ENCODE measurements at regions not wholly inside any gene's neighbourhood (a gene's known extent, or its start where the extent isn't known, plus 50 kb on each side); places are given as distances from the start of the nearest gene placed in this dataset.

GRCh38 chr15:67915461-67916374 lies 75.9 kb upstream of the RNU6-1 start:
- ChIA-PET RAD21 (ENCODE audit: low non-redundant PET in 1 of 2, low total read pairs in 2 of 2, uncharacterized antibody in 2 of 2, unreplicated experiment in 2 of 2) (no interaction called here), CTCF (interaction anchor here (0.7 kb wide), 1 partner anchor 1210 kb away, joined by 4 read pairs; no protein-coding TSS in a partner anchor), POLR2A (no interaction called here)
- no peaks in the 10 kb centered on the region for H3K9me2 ChIP-seq (ENCODE audit: insufficient read depth)
- no peak for ATAC-seq
- H3K27me3 ChIP-seq (ENCODE audit: insufficient read depth, low read length) = no peaks in the 10 kb centered on the region
- BruUV-seq (replicated peaks) = no TSS peak
- intact Hi-C loops (cut with micrococcal nuclease) = no loop called here
- H3K27ac ChIP-seq (ENCODE audit: low read depth, low read length) = no peak overlapping the region
- DNase-seq (ENCODE audit: low read depth, low spot score) = no peak
- H3K9ac ChIP-seq (ENCODE audit: low read length) = no peak overlapping the region
- TF ChIP-seq FOSL1 (IDR thresholded peaks at IDR 0.05; ENCODE audit: low read depth) (no peak), SRF (IDR thresholded peaks at IDR 0.05; ENCODE audit: low read depth) (no peak), RAD21 (IDR thresholded peaks at IDR 0.05; ENCODE audit: low read depth) (no peak), EZH2 (IDR thresholded peaks at IDR 0.05) (no peak), ZBTB33 (IDR thresholded peaks at IDR 0.05; ENCODE audit: extremely low read depth, insufficient replicate concordance, low read length) (no peak), REST (IDR thresholded peaks at IDR 0.05; ENCODE audit: low read depth) (no peak), ELF1 (IDR thresholded peaks at IDR 0.05; ENCODE audit: borderline replicate concordance, low read depth) (no peak), POLR2AphosphoS5 (IDR thresholded peaks at IDR 0.05; ENCODE audit: low read depth, low read length) (no peak)
- H3K36me3 ChIP-seq (ENCODE audit: control insufficient read depth in 1 of 2, insufficient read depth in 2 of 2, low read length in 2 of 2) = no peaks in the 10 kb centered on the region
- no peak overlapping the region for H3K4me3 ChIP-seq (replicated peaks in 1 of 2; ENCODE audit: low read depth in 1 of 2, low read length in 2 of 2)
- no peak overlapping the region for H2AFZ ChIP-seq (ENCODE audit: low read depth, low read length, poor library complexity, severe bottlenecking)
- H3K9me3 ChIP-seq (ENCODE audit: control insufficient read depth in 1 of 2, insufficient read depth in 1 of 2, low read depth in 1 of 2, low read length in 2 of 2) = no peaks in the 10 kb centered on the region
- H3K4me2 ChIP-seq (ENCODE audit: low read length) = no peak overlapping the region
- H3K79me2 ChIP-seq (ENCODE audit: insufficient read depth, low read length) = no peaks in the 10 kb centered on the region
- no peaks in the 10 kb centered on the region for H3K4me1 ChIP-seq (ENCODE audit: control insufficient read depth in 1 of 2, insufficient read depth in 2 of 2, low read length in 2 of 2)
- no peaks in the 10 kb centered on the region for H4K20me1 ChIP-seq (ENCODE audit: insufficient read depth)

Measured in HCT116 (cell line).